ENCODE measurements at regions not wholly inside any gene's neighbourhood (a gene's known extent, or its start where the extent isn't known, plus 50 kb on each side); places are given as distances from the start of the nearest gene placed in this dataset.

GRCh38 chr2:33796511-33796910 is 197.4 kb upstream of the FAM98A start:
- DNase-seq (ENCODE audit: low read depth in 1 of 2, low spot score in 1 of 2), result no peak
- Histone ChIP-seq H3K4me3 (replicated peaks; ENCODE audit: insufficient read depth, low read length) (no peak overlapping the region), H3K27ac (replicated peaks) (no peak overlapping the region), H3K27me3 (ENCODE audit: insufficient read depth, poor library complexity, severe bottlenecking) (no peaks in the 10 kb centered on the region)
- TF ChIP-seq SPI1 (IDR thresholded peaks at IDR 0.05; ENCODE audit: borderline replicate concordance, low read depth) (no peak), CTCF (IDR thresholded peaks at IDR 0.05; ENCODE audit: insufficient read depth, low read length) (no peak), REST (IDR thresholded peaks at IDR 0.05; ENCODE audit: insufficient replicate concordance, low read depth) (no peak)

GRCh38 chr2:33791625-33792024 is 192.5 kb upstream of the FAM98A start:
- H3K27me3 ChIP-seq (ENCODE audit: insufficient read depth, poor library complexity, severe bottlenecking), result no peaks in the 10 kb centered on the region
- DNase-seq (ENCODE audit: low read depth in 1 of 2, low spot score in 1 of 2), result no peak
- no peak overlapping the region for H3K27ac ChIP-seq (replicated peaks)
- TF ChIP-seq REST (IDR thresholded peaks at IDR 0.05; ENCODE audit: insufficient replicate concordance, low read depth) (no peak), POLR2AphosphoS5 (IDR thresholded peaks at IDR 0.05; ENCODE audit: low read depth) (no peak), CTCF (IDR thresholded peaks at IDR 0.05; ENCODE audit: insufficient read depth, low read length) (no peak), GABPA (IDR thresholded peaks at IDR 0.05; ENCODE audit: low read depth) (no peak), SPI1 (IDR thresholded peaks at IDR 0.05; ENCODE audit: borderline replicate concordance, low read depth) (no peak)
- H3K4me3 ChIP-seq (replicated peaks; ENCODE audit: insufficient read depth, low read length), result no peak overlapping the region

- DNase-seq (ENCODE audit: low read depth in 1 of 2, low spot score in 1 of 2), result no peak
- TF ChIP-seq POLR2AphosphoS5 (IDR thresholded peaks at IDR 0.05; ENCODE audit: low read depth) (no peak), GABPA (IDR thresholded peaks at IDR 0.05; ENCODE audit: low read depth) (no peak), SPI1 (IDR thresholded peaks at IDR 0.05; ENCODE audit: borderline replicate concordance, low read depth) (no peak), REST (IDR thresholded peaks at IDR 0.05; ENCODE audit: insufficient replicate concordance, low read depth) (no peak), CTCF (IDR thresholded peaks at IDR 0.05; ENCODE audit: insufficient read depth, low read length) (no peak)
Observed at GRCh38 chr2:33788044-33788443, 188.9 kb upstream of the FAM98A start.

More at GRCh38 chr2:33788044-33788443, 188.9 kb upstream of the FAM98A start:
- Histone ChIP-seq H3K4me3 (replicated peaks; ENCODE audit: insufficient read depth, low read length) (no peak overlapping the region), H3K27ac (replicated peaks) (no peak overlapping the region), H3K27me3 (ENCODE audit: insufficient read depth, poor library complexity, severe bottlenecking) (no peaks in the 10 kb centered on the region)

Measured in HL-60 (cell line).